GM12865 (cell line): ENCODE measurements at regions not wholly inside any gene's neighbourhood (a gene's known extent, or its start where the extent isn't known, plus 50 kb on each side); places are given as distances from the start of the nearest gene placed in this dataset.

Experiments
- DNase-seq: peaks from one replicate; pipeline ENCODE4 v3.0.0; 2010; ENCODE audit warnings: low read depth
- H3K4me3 ChIP-seq: 2 replicates; pipeline ENCODE4 v1.5.1; 2011; ENCODE audit warnings: mild to moderate bottlenecking, low read depth, low read length, control low read depth
- CTCF ChIP-seq: IDR thresholded peaks from 2 replicates; pipeline ENCODE4 v1.5.1; 2011; ENCODE audit warnings: low read length, control low read depth, low read depth, inconsistent platforms; ENCODE audit not compliant: insufficient read depth; ENCODE audit errors: missing control alignments

- H3K4me3 ChIP-seq: no peak overlapping the region
- peak; percentile 42 for DNase-seq
- no peak for TF ChIP-seq CTCF
These were observed 983.3 kb upstream of the TENM4 start for GRCh38 chr11:80424012-80424695.

GRCh38 chr11:80420374-80420773 is 979.5 kb upstream of the TENM4 start:
- TF ChIP-seq CTCF: no peak
- DNase-seq: no peak
- no peak overlapping the region for H3K4me3 ChIP-seq

GRCh38 chr11:80417681-80418080 is 976.9 kb upstream of the TENM4 start:
- H3K4me3 ChIP-seq: no peak overlapping the region
- DNase-seq: no peak
- TF ChIP-seq CTCF: no peak

GRCh38 chr11:80415580-80415979 is 974.8 kb upstream of the TENM4 start:
- no peak for DNase-seq
- TF ChIP-seq CTCF: no peak
- H3K4me3 ChIP-seq: no peak overlapping the region

- TF ChIP-seq CTCF: no peak
- peak; percentile 11 for DNase-seq
- no peak overlapping the region for H3K4me3 ChIP-seq
These were observed 973.6 kb upstream of the TENM4 start for GRCh38 chr11:80414181-80415165.

- H3K4me3 ChIP-seq: no peak overlapping the region
- DNase-seq: no peak
- TF ChIP-seq CTCF: no peak
These were observed 971.8 kb upstream of the TENM4 start for GRCh38 chr11:80412604-80413003.
